B cell (primary cell): ENCODE measurements at regions not wholly inside any gene's neighbourhood (a gene's known extent, or its start where the extent isn't known, plus 50 kb on each side); places are given as distances from the start of the nearest gene placed in this dataset.

Experiments used
- ATAC-seq: fragments of 200-7000 bp; cut with Tn5 transposase; one replicate; pipeline ENCODE4 v1.10.0; 2021; ENCODE audit warnings: low read depth, mild to moderate bottlenecking, moderate number of reproducible peaks, moderate library complexity
- CTCF ChIA-PET: fragments of 350-600 bp; sonication (Branson Sonifier 250); formaldehyde crosslinking; loops from one replicate; lab custom pipeline; 2021; ENCODE audit warnings: antibody characterized with exemption, inconsistent platforms; lab: Charles Lee
- POLR2A ChIA-PET: fragments of 350-600 bp; sonication (Branson Sonifier 250); formaldehyde crosslinking; loops from one replicate; lab custom pipeline; 2021; ENCODE audit warnings: antibody characterized with exemption; lab: Charles Lee
- DNase-seq: peaks from one replicate; pipeline ENCODE4 v3.0.0; 2013
- H2AFZ ChIP-seq: 2 replicates; pipeline ENCODE4 v1.6.1; 2012; ENCODE audit warnings: mild to moderate bottlenecking, low read depth, low read length; ENCODE audit not compliant: insufficient read depth, poor library complexity, severe bottlenecking
- H3K27ac ChIP-seq, 2 donors: 1 replicate in 1 of 2; 2 replicates in 1 of 2; pipeline ENCODE4 v1.5.1; 2012 to 2013; ENCODE audit warnings: low read length in 2 of 2, mild to moderate bottlenecking in 2 of 2, moderate library complexity in 1 of 2
- H3K27me3 ChIP-seq, 4 experiments: fragments of 200-600 bp in 1 of 4; sonication (generic) in 1 of 4; replicated peaks in 1 of 4; 1 replicate in 2 of 4; 2 replicates in 2 of 4; pipeline versions ENCODE4 v1.6.1 to v1.7.0; 2013 to 2016; ENCODE audit warnings: low read length in 3 of 4, mild to moderate bottlenecking in 2 of 4, mixed read lengths in 1 of 4, moderate library complexity in 1 of 4; ENCODE audit not compliant: insufficient read depth in 4 of 4, control insufficient read depth in 3 of 4; ENCODE audit errors: control extremely low read depth in 1 of 4
- H3K36me3 ChIP-seq, 2 experiments: replicated peaks in 1 of 2; 1 replicate in 1 of 2; 2 replicates in 1 of 2; pipeline versions ENCODE4 v1.6.1 to v1.7.1; 2013; ENCODE audit warnings: low read length in 1 of 2; ENCODE audit not compliant: insufficient read depth in 2 of 2, control insufficient read depth in 1 of 2; ENCODE audit errors: control extremely low read depth in 1 of 2, extremely low read depth in 1 of 2
- H3K4me1 ChIP-seq, 2 donors: fragments of 200-600 bp in 1 of 2; sonication (generic) in 1 of 2; 1 replicate in 1 of 2; 2 replicates in 1 of 2; pipeline versions ENCODE4 v1.5.1 to v1.6.1; 2013 to 2017; ENCODE audit warnings: low read length in 2 of 2; ENCODE audit not compliant: control insufficient read depth in 2 of 2, insufficient read depth in 2 of 2
- H3K4me2 ChIP-seq: replicated peaks from 2 replicates; pipeline ENCODE3; 2012; ENCODE audit warnings: mild to moderate bottlenecking, low read depth, low read length; ENCODE audit not compliant: poor library complexity, severe bottlenecking
- H3K4me3 ChIP-seq, 5 experiments: fragments of 200-600 bp in 1 of 5; sonication (generic) in 1 of 5; 1 replicate in 3 of 5; 2 replicates in 2 of 5; pipeline versions ENCODE4 v1.5.1 to v1.7.0; 2011 to 2016; ENCODE audit warnings: low read length in 4 of 5, mild to moderate bottlenecking in 4 of 5, low read depth in 2 of 5, control low read depth in 1 of 5, moderate library complexity in 1 of 5; ENCODE audit not compliant: insufficient read depth in 1 of 5; ENCODE audit errors: control extremely low read depth in 1 of 5, extremely low read depth in 1 of 5
- H3K79me2 ChIP-seq: fragments of 200-600 bp; sonication (generic); one replicate; pipeline ENCODE4 v1.6.0; 2016; ENCODE audit warnings: low read length; ENCODE audit not compliant: control insufficient read depth, insufficient read depth
- H3K9ac ChIP-seq: fragments of 200-600 bp; sonication (generic); 2 replicates; pipeline ENCODE4 v1.6.1; 2017; ENCODE audit warnings: mild to moderate bottlenecking, low read length, moderate library complexity
- H3K9me3 ChIP-seq, 3 donors: one replicate each; pipeline versions ENCODE4 v1.6.1 to v1.7.1; 2013; ENCODE audit warnings: low read length in 2 of 3; ENCODE audit not compliant: control insufficient read depth in 2 of 3, insufficient read depth in 1 of 3; ENCODE audit errors: control extremely low read depth in 1 of 3
- H4K20me1 ChIP-seq: 2 replicates; pipeline ENCODE4 v1.6.0; 2012; ENCODE audit warnings: mild to moderate bottlenecking, low read length; ENCODE audit not compliant: insufficient read depth, control insufficient read depth, poor library complexity, severe bottlenecking
- H3K27ac Mint-ChIP-seq: one replicate; pipeline ENCODE4 v1.8.0; 2021; ENCODE audit warnings: mixed read lengths
- H3K27me3 Mint-ChIP-seq: one replicate; pipeline ENCODE4 v1.8.0; 2021; ENCODE audit warnings: mixed read lengths
- H3K4me1 Mint-ChIP-seq: one replicate; pipeline ENCODE4 v1.8.0; 2021; ENCODE audit warnings: mixed read lengths
- H3K4me3 Mint-ChIP-seq: one replicate; pipeline ENCODE4 v1.8.0; 2021; ENCODE audit warnings: mixed read lengths
- H3K9me3 Mint-ChIP-seq: one replicate; pipeline ENCODE4 v1.8.0; 2022; ENCODE audit warnings: mixed read lengths; ENCODE audit not compliant: insufficient read depth
- CTCF ChIP-seq: fragments of 200-600 bp; IDR thresholded peaks from one replicate; pipeline ENCODE4 v1.8.0; 2022; ENCODE audit warnings: antibody characterized with exemption, mild to moderate bottlenecking
- EZH2 ChIP-seq: IDR thresholded peaks from 2 replicates; pipeline ENCODE4 v1.6.1; 2012; ENCODE audit warnings: borderline replicate concordance, low read depth, mild to moderate bottlenecking, moderate library complexity, low read length; ENCODE audit not compliant: insufficient read depth, poor library complexity, severe bottlenecking
- WGBS: methylation state at CpG from one replicate; pipeline ENCODE4 v1.1.5; 2013; ENCODE audit warnings: missing lambda C conversion rate; ENCODE audit not compliant: insufficient coverage; 5-methylcytosine and 5-hydroxymethylcytosine counted together
- intact Hi-C: fragments of 100-400 bp; cut with micrococcal nuclease; formaldehyde crosslinking; loops from one replicate; pipeline ENCODE4 v1.10.0; 2022

GRCh38 chr15:66937588-66937987, 127.8 kb upstream of the SMAD3 start:
- Histone ChIP-seq H3K9ac (no peak overlapping the region), H3K9me3 (peaks cover 1 to 45% (median 16%) of the 10 kb centered on the region in 3 donors), H4K20me1 (no peaks in the 10 kb centered on the region), H3K27ac (no peak overlapping the region), H3K4me3 (no peak overlapping the region), H2AFZ (no peak overlapping the region), H3K4me2 (no peak overlapping the region), H3K4me1 (peaks cover 0 to 7% of the 10 kb centered on the region in 2 donors), H3K36me3 (no peaks in the 10 kb centered on the region), H3K79me2 (no peaks in the 10 kb centered on the region), H3K27me3 (peaks cover 0 to 13% (median 2%) of the 10 kb centered on the region in 4 experiments)
- intact Hi-C loops: no loop called here
- Mint-ChIP-seq H3K9me3 (peaks cover 11% of the 10 kb centered on the region), H3K4me1 (no peaks in the 10 kb centered on the region), H3K27ac (no peak overlapping the region), H3K4me3 (no peak overlapping the region), H3K27me3 (peaks cover 8% of the 10 kb centered on the region)
- POLR2A ChIA-PET: no interaction called here
- no peak for DNase-seq
- 100% methylated on average over 1 of the region's 3 CpGs for WGBS
- no peak for ATAC-seq
- TF ChIP-seq CTCF: no peak
- TF ChIP-seq EZH2: no peak
- CTCF ChIA-PET: no interaction called here

GRCh38 chr15:66938114-66938830, 127.1 kb upstream of the SMAD3 start:
- CTCF ChIA-PET: interaction anchor here (0.8 to 13.1 kb wide), 2 partner anchors 8 to 364 kb away, joined by 3 to 256 read pairs; no protein-coding TSS in a partner anchor
- no peak overlapping the region for H3K4me3 Mint-ChIP-seq

More at GRCh38 chr15:66938114-66938830, 127.1 kb upstream of the SMAD3 start:
- H3K27me3 ChIP-seq: peaks cover 0 to 13% (median 2%) of the 10 kb centered on the region in 4 experiments
- no peak overlapping the region for H3K9ac ChIP-seq
- ATAC-seq (no peak), DNase-seq (no peak)
- no peak overlapping the region for H3K4me3 ChIP-seq
- peaks cover 1 to 38% (median 16%) of the 10 kb centered on the region in 3 donors for H3K9me3 ChIP-seq
- H3K79me2 ChIP-seq: no peaks in the 10 kb centered on the region
- H3K27ac ChIP-seq: no peak overlapping the region
- H3K27me3 Mint-ChIP-seq: peaks cover 8% of the 10 kb centered on the region
- no peak overlapping the region for H3K4me2 ChIP-seq
- TF ChIP-seq EZH2 (no peak), CTCF (no peak)
- no peak overlapping the region for H3K27ac Mint-ChIP-seq
- H3K4me1 ChIP-seq: peaks cover 0 to 7% of the 10 kb centered on the region in 2 donors
- H3K4me1 Mint-ChIP-seq: no peaks in the 10 kb centered on the region
- POLR2A ChIA-PET: no interaction called here
- H3K36me3 ChIP-seq: no peaks in the 10 kb centered on the region
- WGBS: 60% methylated on average over 1 of the region's 3 CpGs
- no peak overlapping the region for H2AFZ ChIP-seq
- H4K20me1 ChIP-seq: no peaks in the 10 kb centered on the region
- intact Hi-C loops: no loop called here
- peaks cover 7% of the 10 kb centered on the region for H3K9me3 Mint-ChIP-seq
